Upper lobe of left lung (tissue), 4 donors: ENCODE measurements at regions not wholly inside any gene's neighbourhood (a gene's known extent, or its start where the extent isn't known, plus 50 kb on each side); places are given as distances from the start of the nearest gene placed in this dataset.

ENCODE experiments used
- CTCF ChIP-seq, 6 experiments: fragments of 450-650 bp in 4 of 6; fragments of 200-600 bp in 2 of 6; sonication (generic) in 2 of 6; IDR thresholded peaks; one replicate each; pipeline ENCODE4 v1.5.1; 2016 to 2019; ENCODE audit warnings: antibody characterized with exemption in 6 of 6
- POLR2AphosphoS5 ChIP-seq, 2 donors: sonication (generic); formaldehyde crosslinking; IDR thresholded peaks; one replicate each; pipeline ENCODE4 v1.5.1; 2017; ENCODE audit warnings: antibody characterized with exemption in 2 of 2

GRCh38 chr16:54443352-54443751, 156.8 kb upstream of the IRX3 start:
- TF ChIP-seq CTCF (IDR thresholded peaks at IDR 0.05) (no peak), POLR2AphosphoS5 (IDR thresholded peaks at IDR 0.05) (no peak)
